Endothelial cell of umbilical vein (primary cell): ENCODE measurements at regions not wholly inside any gene's neighbourhood (a gene's known extent, or its start where the extent isn't known, plus 50 kb on each side); places are given as distances from the start of the nearest gene placed in this dataset.

ENCODE experiments used
- BruUV-seq: library from RNA; stranded (reverse); fragments of 400-500 nt; replicated peaks from 2 replicates; lab custom pipeline; 2021; lab: Mats Ljungman, UMichigan
- CTCF ChIA-PET: fragments of 300-600, 350-600 bp; sonication (Branson Sonifier 250); formaldehyde crosslinking; loops from one replicate; lab custom pipeline; 2021; ENCODE audit warnings: antibody characterized with exemption, inconsistent platforms; lab: Charles Lee
- POLR2A ChIA-PET: fragments of 300-600, 350-600 bp; sonication (Branson Sonifier 250); formaldehyde crosslinking; loops from one replicate; lab custom pipeline; 2021; ENCODE audit warnings: antibody characterized with exemption, inconsistent platforms; lab: Charles Lee
- DNase-seq: peaks from one replicate; pipeline ENCODE4 v3.0.0-alpha.2; 2011; ENCODE audit warnings: low read depth, low spot score
- FAIRE-seq: peaks from 2 replicates; lab custom pipeline; 2011; peaks lifted over from hg19 to GRCh38; lab: Jason Lieb, UNC
- H2AFZ ChIP-seq: 2 replicates; pipeline ENCODE4 v1.6.0; 2012; ENCODE audit warnings: low read depth, low read length, control low read depth, inconsistent platforms
- H3K27ac ChIP-seq: 2 replicates; pipeline ENCODE4 v1.5.1; 2011; ENCODE audit warnings: low read depth, mild to moderate bottlenecking, control low read depth, low read length, moderate library complexity; ENCODE audit not compliant: insufficient read depth
- H3K27me3 ChIP-seq, 2 experiments: 2 replicates each; pipeline versions ENCODE4 v1.6.0 to v1.6.1; 2011; ENCODE audit warnings: low read length in 2 of 2, mixed read lengths in 1 of 2; ENCODE audit not compliant: control insufficient read depth in 2 of 2, insufficient read depth in 2 of 2
- H3K36me3 ChIP-seq, 2 experiments: 2 replicates in 1 of 2; 3 replicates in 1 of 2; pipeline ENCODE4 v1.5.1; 2011; ENCODE audit warnings: low read length in 2 of 2, mild to moderate bottlenecking in 1 of 2, moderate library complexity in 1 of 2; ENCODE audit not compliant: control insufficient read depth in 2 of 2, insufficient read depth in 2 of 2; ENCODE audit errors: extremely low read depth in 1 of 2
- H3K4me1 ChIP-seq: 3 replicates; pipeline ENCODE4 v1.5.1; 2011; ENCODE audit warnings: mild to moderate bottlenecking, low read length; ENCODE audit not compliant: control insufficient read depth, insufficient read depth; ENCODE audit errors: extremely low read depth
- H3K4me2 ChIP-seq: 2 replicates; pipeline ENCODE4 v1.6.1; 2011; ENCODE audit warnings: low read length, control low read depth, mixed read lengths; ENCODE audit not compliant: insufficient read depth
- H3K4me3 ChIP-seq, 3 experiments: fragments of 200-600 bp in 1 of 3; sonication (generic), shearing (Covaris generic) in 1 of 3; replicated peaks in 1 of 3; 2 replicates each; pipeline ENCODE4 v1.5.1; 2011 to 2016; ENCODE audit warnings: control low read depth in 3 of 3, low read length in 3 of 3, mild to moderate bottlenecking in 2 of 3, inconsistent platforms in 1 of 3, low read depth in 1 of 3, moderate library complexity in 1 of 3; ENCODE audit not compliant: insufficient read depth in 1 of 3
- H3K79me2 ChIP-seq: 2 replicates; pipeline ENCODE4 v1.6.0; 2012; ENCODE audit warnings: low read length, inconsistent platforms; ENCODE audit not compliant: control insufficient read depth, insufficient read depth
- H3K9ac ChIP-seq: replicated peaks from 2 replicates; pipeline ENCODE3; 2011; ENCODE audit warnings: low read length, control low read depth; ENCODE audit not compliant: insufficient read depth; ENCODE audit errors: extremely low read depth
- H3K9me1 ChIP-seq: replicated peaks from 3 replicates; pipeline ENCODE4 v1.6.0; 2011; ENCODE audit warnings: mild to moderate bottlenecking, low read length; ENCODE audit not compliant: control insufficient read depth, insufficient read depth; ENCODE audit errors: extremely low read depth
- H3K9me3 ChIP-seq: replicated peaks from 2 replicates; pipeline ENCODE4 v1.5.1; 2012; ENCODE audit warnings: low read length, inconsistent platforms; ENCODE audit not compliant: control insufficient read depth, insufficient read depth
- H4K20me1 ChIP-seq: replicated peaks from 2 replicates; pipeline ENCODE3; 2011; ENCODE audit warnings: mild to moderate bottlenecking, low read length; ENCODE audit not compliant: control insufficient read depth, insufficient read depth; ENCODE audit errors: extremely low read depth
- CTCF ChIP-seq, 2 donors: IDR thresholded peaks; 1 replicate in 1 of 2; 2 replicates in 1 of 2; pipeline ENCODE4 v1.5.1; 2011; ENCODE audit warnings: low read length in 2 of 2, mild to moderate bottlenecking in 2 of 2, moderate library complexity in 2 of 2, control low read depth in 1 of 2, inconsistent platforms in 1 of 2, low read depth in 1 of 2; ENCODE audit not compliant: insufficient read depth in 1 of 2; ENCODE audit errors: extremely low read depth in 1 of 2
- EZH2 ChIP-seq: IDR thresholded peaks from 2 replicates; pipeline ENCODE4 v1.6.1; 2012; ENCODE audit warnings: borderline replicate concordance, low read depth, mild to moderate bottlenecking, moderate library complexity, low read length, inconsistent platforms; ENCODE audit not compliant: severe bottlenecking
- FOS ChIP-seq: IDR thresholded peaks from 2 replicates; pipeline ENCODE4 v1.6.1; 2011; ENCODE audit warnings: mild to moderate bottlenecking, low read length, moderate library complexity, borderline replicate concordance; ENCODE audit not compliant: insufficient read depth
- GATA2 ChIP-seq: IDR thresholded peaks from 2 replicates; pipeline ENCODE4 v1.7.0; 2011; ENCODE audit warnings: low read depth, mild to moderate bottlenecking, moderate library complexity, mixed read lengths, low read length; ENCODE audit not compliant: insufficient read length, insufficient read depth
- JUN ChIP-seq: IDR thresholded peaks from 2 replicates; pipeline ENCODE4 v1.6.1; 2011; ENCODE audit warnings: borderline replicate concordance, low read depth; ENCODE audit not compliant: insufficient read length, insufficient read depth
- MYC ChIP-seq: IDR thresholded peaks from one replicate; pipeline ENCODE4 v1.6.1; 2011; ENCODE audit warnings: mild to moderate bottlenecking, low read depth, low read length
- POLR2A ChIP-seq: IDR thresholded peaks from 2 replicates; pipeline ENCODE4 v1.6.1; 2012; ENCODE audit warnings: low read depth, mild to moderate bottlenecking, control low read depth, low read length
- POLR2AphosphoS5 ChIP-seq: IDR thresholded peaks from 2 replicates; pipeline ENCODE4 v1.6.1; 2012; ENCODE audit warnings: low read depth, mild to moderate bottlenecking, control low read depth, low read length, moderate library complexity; ENCODE audit not compliant: insufficient read depth
- dilution Hi-C: fragments of 300-500 bp; cut with MboI; formaldehyde crosslinking; loops from one replicate; pipeline ENCODE4 v1.15.0; 2019; ENCODE audit warnings: low sequenced_read_pairs; ENCODE audit not compliant: extremely low pct_ligation_motif_present
- intact Hi-C: fragments of 100-400 bp; cut with micrococcal nuclease; formaldehyde crosslinking; loops from one replicate; pipeline ENCODE4 v1.10.0; 2022
- TF ChIP-seq, protein P1 (sequence below): IDR thresholded peaks from 2 replicates; pipeline ENCODE4 v1.6.1; 2011; ENCODE audit not compliant: insufficient read depth, insufficient read length

DNA sequence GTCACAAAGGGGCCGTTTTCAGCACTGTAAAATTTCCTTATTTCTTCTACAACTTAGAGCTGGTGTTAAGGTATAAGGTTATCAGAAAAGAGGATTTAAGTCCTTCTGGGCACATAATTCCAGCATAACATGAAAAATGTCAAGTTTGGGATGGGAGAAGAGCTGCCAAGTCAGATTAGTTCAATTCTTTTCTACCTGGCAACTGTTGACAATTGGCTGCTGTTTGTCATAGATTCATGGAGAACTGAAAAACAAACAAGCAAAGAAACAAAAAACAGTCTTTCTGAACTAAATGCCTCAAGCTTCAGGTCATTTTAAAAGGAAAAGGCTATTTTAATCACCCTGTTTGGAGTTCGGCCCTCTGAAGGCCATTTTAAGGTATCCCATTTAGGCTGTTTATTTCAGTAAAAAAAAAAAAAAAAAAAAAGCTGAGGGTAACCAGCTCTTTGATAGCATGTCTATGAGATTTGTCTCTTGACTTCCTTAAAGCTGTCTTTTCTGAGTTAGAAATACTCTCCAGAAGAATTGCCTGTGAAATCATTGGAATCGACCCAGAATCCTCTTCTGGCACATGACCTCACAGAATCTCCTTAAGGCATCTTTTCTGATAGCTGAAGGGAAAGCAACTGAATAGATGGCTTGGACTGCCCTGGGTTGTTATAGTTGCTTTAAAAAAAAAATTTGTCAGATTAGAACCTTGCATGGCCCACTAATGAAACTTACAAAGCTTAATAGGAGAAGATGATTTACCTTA, 173.3 kb downstream of the SEMA6D start:
- no peaks in the 10 kb centered on the region for H3K79me2 ChIP-seq
- no peaks in the 10 kb centered on the region for H4K20me1 ChIP-seq
- no peak overlapping the region for H3K27ac ChIP-seq
- dilution Hi-C loops (no loop called here), intact Hi-C loops (no loop called here)
- no peak for DNase-seq
- no peak overlapping the region for H3K4me2 ChIP-seq
- H3K4me1 ChIP-seq = no peaks in the 10 kb centered on the region
- no TSS peak for BruUV-seq
- H2AFZ ChIP-seq = no peak overlapping the region
- H3K36me3 ChIP-seq = no peaks in the 10 kb centered on the region
- ChIA-PET POLR2A (no interaction called here), CTCF (interaction anchor here (0.7 to 1.8 kb wide), 6 partner anchors 9 to 694 kb away, joined by 3 to 6 read pairs (median 3); no protein-coding TSS in a partner anchor)
- no peaks in the 10 kb centered on the region for H3K9me3 ChIP-seq
- no peaks in the 10 kb centered on the region for H3K9me1 ChIP-seq
- no peak for FAIRE-seq
- no peak overlapping the region for H3K4me3 ChIP-seq
- H3K27me3 ChIP-seq = peaks cover 5 to 7% of the 10 kb centered on the region in 2 experiments
- TF ChIP-seq MYC (no peak), POLR2A (no peak), EZH2 (no peak), FOS (no peak), POLR2AphosphoS5 (no peak), CTCF (IDR thresholded peaks at IDR 0.05; ENCODE audit: extremely low read depth in 1 of 2, insufficient read depth in 1 of 2, low read depth in 1 of 2, low read length in 2 of 2) (no peak), JUN (no peak), GATA2 (no peak)
- TF ChIP-seq, protein P1, sequence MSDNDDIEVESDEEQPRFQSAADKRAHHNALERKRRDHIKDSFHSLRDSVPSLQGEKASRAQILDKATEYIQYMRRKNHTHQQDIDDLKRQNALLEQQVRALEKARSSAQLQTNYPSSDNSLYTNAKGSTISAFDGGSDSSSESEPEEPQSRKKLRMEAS = no peak
- H3K9ac ChIP-seq = no peak overlapping the region
